ENCODE measurements at regions not wholly inside any gene's neighbourhood (a gene's known extent, or its start where the extent isn't known, plus 50 kb on each side); places are given as distances from the start of the nearest gene placed in this dataset.

DNA sequence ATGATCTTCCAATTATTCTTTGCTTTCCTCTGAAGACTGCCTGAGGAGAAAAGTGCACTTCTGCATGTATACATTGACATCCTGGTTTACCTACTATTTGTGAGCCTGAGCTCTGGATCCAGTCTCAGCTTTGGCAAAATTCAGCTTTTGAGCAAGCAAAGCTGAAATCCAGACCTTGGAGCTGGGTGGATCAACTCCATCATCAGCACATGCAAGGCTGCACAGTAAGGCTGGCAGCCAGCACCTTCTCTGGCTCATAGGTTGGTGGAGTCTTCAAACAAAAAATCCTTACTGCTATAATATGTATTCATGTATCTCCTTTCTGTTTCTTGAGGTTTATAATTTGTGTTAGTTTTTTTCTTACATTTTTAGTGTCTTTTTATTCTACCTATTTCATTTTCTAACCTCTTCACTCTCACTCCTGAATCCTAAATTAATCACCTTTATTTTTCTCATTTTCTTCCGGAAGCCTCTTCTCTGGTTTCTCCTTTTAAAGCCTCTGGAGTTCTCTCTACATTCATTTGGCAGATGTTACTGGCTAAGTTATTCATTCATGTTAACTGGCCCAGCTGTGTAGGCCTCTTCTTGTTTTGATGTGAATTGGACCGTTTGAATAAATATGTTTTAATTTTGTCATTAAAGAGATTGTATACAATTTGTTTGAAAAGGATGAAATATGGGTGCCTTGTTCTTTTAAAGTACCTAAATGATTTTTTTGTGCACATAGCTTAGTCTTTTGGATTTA is 224.8 kb downstream of the DACT1 start:
- DNase-seq, result no peak

DNA sequence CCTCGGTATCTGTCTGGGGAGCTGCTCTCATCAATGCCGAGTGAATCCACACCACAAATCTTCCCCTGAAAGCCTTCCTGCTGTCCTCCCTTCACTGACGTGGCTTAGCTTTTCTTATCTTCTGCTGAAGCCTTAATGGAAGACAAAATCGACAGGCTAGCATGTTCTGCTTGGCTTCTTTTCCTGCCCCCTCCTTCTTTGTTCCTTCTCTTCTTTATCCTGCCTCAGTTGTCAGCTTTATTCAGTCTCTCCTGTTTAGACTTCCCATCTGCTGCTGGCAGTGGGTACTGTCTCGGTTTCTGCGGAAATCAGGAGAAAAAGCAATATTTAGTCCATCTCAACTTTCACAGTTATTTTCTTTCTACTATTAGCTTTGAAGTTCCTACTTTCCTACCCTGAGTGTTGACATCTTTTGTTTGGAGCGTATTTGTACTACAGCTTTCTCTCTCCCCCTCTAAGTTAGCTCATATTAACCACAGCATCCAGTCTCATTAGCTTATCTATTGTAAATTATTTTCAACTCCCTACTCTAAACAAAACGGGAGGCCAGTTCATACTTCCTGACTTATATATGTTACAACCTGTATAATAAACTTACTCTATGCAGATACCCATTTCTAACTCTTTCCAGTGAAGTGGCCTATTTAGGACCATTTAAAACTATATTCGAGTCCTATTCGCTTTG is 226.0 kb downstream of the DACT1 start:
- no peak for DNase-seq

DNA sequence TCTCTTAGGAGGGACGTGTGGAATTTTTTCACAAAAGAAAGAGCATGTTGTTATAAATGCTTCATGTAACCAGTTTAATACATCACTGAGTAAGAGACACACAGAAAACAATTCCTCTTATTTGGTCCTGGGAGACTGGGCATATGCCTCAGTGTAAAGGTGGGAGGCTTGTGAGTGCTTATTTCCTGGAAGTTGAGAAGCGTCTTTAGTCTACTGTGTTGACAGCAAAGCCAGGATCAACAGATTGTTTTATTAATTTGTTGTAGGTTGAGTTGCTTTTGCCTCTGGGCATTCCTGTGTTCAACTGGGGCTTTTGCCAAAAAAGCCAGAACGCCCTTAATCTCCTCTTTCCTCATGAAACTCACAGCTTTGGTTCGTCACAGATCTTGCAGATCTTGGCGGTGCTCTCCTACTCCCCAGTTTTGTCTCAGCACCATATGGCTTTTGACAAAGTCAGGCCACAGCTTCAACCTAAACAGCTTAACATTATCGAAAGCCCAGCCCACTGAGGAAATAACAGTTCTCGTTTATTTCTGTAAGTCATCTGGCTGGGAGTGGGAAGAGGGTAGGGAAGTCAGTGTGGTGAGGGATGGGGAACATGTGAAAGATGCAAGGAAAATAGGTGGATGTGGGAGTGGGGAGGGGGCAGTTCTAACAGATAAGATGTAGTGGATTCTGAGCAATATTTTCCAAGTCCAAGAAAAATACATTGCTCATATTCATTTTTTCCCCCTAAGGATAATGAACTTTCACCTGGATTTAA is 227.2 kb downstream of the DACT1 start:
- no peak for DNase-seq

DNA sequence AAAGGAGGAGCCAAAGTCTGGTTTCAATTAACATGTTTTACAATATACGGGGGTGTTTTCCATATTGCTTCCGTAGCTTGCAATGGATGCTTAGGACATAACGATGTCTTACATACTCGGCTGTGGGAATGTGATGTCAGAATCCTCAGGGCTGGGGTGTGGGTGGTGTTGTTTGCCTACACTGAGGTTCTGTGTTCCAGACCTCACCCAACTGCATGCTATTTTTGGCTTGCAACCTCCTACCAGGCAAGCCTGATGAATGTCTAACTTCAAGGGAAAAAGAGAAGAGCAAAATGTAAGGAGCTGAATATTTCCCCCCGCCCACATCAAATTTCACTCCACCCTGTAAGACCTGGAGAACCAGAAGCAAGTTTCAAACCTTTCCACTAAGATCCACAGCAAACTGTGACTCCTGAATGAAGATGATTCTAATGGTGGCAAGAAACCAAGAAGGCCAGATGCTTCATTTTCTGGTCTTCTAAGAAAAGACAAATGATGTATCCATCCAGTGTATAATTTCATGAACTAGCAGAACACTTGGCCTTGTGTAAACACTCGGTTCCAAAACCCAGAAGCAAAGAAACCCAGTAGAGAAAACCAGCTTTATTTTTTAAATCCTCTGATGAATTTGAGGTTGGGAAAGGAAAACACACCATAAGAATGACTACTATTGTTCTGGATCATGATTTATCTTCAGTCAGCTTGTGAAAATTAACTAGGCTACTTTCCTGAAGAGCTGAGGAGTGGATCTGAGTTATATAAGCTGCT is 227.9 kb downstream of the DACT1 start:
- no peak for DNase-seq

DNA sequence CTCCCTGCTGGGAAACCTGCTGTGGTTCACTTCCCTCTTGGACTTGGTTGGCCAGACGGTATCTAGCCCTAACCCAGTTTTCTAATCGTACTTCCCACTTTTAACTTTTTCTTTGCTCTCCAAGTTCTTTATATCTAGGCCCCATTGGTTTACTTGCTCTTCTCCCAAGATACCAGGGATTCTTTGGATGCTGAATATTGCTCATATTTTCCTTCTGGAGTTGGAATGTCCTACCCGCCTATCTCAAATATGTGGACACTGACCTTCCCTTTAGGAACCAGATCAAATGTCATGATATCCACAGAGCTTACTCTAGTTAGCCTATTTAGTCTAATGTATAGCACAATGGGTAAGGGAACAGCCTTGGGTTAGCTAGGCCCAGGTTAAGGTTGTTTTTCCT is 228.6 kb downstream of the DACT1 start:
- DNase-seq, result no peak

DNA sequence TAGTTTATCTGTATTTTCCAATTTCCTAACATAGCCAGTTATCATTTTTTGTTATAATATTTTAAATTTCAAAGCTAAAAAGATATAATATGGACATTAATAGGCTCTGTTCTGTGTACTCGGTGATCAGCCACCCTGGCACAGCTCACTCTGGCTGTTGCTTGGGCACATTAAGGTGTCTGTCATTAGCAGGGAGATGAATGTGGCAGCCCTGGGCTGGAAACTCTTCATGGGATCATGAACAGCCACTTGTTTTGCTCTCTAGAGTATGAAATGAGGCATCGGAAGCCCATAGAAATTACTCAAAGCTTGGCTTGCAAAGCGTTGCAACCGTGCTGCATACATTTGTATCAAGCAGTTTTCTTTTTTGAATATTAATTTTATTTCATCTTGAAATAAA is 233.2 kb downstream of the DACT1 start:
- DNase-seq, result no peak

DNA sequence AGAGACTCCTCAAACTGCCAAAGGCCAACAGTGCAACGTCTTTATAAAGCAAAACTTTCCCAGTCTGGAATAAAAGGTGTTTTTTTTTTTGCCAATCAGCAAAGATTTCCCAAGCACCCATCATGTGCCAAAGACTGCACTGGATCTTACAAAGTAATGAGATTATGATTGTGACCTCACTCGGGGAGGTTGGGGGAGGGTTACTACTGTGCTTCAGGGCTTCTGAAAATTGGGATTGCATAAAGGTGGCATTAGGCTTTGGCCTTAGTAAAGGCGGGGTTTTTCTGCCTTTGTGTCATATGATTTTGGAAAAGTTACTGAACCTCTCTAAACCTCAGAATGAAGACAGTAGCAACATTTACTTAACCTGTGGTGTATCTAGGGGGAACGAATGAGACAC is 233.8 kb downstream of the DACT1 start:
- DNase-seq, result no peak

DNA sequence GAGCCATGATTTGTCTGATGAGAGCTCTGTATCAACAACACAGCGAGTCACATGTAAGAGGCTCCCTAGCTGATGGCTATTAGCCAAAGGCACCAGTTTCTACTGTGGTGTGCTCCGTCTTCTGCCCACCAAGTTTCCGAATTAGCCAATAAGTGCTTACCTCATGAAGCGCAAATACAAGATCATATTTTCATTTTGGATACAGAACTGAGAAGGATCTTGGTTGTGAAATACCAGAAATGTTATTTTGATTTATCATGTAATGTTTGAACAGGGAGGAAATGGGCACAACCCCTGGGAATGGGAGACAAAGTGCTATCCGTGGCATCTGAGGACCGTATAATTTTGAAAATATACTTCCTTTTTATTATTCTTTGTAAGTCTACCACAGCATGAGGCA is 234.3 kb downstream of the DACT1 start:
- DNase-seq, result no peak

DNA sequence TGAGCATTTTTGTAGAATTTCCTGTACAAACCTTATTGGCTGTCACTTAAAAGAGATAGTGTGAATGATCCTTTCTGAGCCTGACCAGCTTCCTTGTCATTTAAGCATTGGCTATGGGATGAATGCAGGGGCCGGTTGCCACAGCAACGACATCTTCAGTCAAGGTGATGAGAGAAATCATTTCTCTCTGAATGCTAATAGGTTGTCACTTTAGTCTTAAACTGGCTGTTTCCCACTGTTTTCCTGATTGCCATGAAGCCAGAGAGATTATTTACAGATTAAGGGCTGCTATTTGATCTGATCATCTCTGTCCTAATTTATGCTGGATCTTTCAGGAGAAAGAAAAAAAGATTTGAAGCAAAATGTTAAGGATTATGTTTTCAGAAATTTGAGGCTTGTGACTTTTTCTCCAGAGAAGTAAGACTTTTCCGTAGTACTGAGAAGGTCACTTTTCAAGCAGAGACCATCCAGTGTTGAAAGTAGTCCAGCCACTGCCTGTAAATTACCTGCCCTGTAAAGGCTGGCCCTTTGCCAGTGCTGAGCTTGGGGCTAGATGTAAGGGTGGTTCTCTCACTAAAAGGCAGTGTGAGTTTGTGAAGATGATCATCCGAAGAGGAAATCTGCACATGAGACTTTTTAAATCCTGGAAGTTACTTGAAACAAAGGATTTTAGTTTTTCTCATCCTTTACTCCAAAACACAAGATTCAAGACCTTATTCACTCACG is 235.6 kb downstream of the DACT1 start:
- DNase-seq, result peak; percentile 41

DNA sequence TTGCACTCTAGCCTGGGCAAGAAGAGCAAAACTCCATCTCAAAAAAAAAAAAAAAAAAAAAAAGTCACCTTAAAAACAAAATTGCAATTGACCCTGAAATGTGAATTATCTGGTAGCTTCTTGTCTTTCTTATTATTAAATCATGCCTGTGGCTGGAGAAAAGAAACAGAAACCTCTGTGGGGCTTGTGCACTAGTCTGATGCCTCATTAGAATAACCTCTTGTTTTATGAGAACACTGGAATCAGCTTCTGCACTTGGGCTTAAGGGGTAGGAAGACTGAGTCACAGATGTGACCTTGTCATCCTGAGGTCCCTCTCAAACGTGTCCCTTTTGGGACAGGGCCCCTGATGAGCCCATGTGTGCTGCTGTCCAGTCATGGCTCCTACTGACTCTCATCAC is 237.9 kb downstream of the DACT1 start:
- no peak for DNase-seq

DNA sequence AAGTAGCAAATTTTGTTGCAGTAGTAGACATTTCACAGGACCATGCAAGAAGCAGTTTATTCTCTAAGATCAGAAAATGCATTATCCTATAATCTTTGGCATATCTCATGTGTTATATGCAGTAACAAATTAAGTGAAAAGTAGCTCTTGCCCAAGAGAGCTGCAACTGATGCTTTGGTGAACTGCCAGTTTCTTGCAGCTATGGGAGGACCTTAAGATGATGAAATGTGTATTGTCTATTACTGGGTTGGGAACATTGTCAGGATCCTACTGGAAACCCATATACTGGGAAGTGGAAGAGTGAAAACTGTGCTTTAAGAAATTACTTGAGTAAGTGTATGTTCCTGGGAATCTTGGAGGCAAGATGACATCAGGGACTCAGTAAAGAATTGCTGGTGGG is 238.8 kb downstream of the DACT1 start:
- no peak for DNase-seq

DNA sequence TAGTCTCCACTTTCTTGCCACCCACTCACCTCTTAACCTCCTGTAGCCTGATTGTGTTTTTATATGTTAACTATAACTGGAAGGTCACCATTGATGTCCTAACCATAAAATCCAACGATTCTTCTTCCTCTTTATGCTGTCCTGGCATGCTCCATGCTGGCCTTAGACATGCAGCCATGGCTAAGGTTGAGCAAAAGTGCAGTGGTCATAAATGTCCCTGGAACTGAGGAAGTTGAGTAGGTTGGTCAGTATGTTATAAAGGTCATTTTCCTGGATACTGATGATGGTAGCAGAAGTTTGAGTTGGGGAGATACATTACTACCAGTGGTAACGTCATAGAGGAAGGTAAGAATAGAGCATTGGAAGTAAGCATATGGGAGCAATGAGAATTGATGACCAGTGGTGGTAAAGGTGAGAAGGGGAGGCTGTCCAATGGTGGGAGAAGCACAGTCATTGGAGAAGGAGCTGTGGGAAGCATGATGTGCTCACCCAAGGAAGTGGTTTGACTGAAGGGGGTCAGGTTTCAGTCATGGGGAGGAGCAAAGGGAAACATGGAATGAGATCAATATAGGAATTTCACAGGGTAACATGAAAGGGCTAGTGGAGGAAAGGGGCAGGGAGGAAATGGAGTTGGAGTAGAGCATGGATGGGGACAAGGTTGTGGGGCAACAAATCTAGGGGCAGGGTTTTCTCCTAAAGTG is 240.8 kb downstream of the DACT1 start:
- DNase-seq, result no peak

DNA sequence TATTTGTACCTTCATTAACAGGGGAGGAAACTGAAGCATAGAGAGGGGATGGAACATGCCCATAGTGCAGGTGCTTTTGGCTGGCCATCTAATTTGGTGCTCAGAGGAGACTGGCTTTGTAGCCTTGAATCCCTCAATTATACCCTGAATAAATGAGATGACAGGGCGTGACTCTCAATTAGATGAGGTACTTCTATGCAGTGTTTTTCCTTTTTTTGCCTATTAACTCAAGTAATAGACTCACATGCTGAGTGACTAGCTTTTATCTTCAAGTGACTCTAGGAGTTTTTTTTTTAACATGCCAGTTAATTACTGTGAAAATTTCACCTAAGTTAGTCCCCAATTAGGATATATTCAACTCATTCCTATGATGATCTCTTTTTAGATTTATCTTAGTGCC is 243.7 kb downstream of the DACT1 start:
- DNase-seq, result no peak

DNA sequence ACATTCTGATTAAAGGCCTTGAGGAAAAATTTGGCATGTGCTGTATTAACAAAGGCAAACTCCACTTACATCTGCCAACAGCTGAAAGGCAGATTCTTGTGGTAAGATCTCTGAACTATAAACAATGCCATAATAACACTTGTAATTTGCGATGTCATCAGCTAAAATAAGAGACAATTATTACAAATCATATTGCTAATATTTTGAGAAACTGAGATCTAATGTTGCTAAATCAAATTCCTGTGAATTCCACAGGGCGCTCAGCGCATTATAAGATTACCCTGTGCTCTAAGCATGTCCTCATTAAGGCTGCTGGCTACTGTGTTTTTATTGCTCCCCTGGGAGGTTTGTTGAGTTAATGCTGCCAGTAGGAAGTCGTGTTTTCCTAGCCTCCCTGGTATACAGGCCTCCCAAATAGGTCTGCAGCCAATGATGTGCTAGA is 244.8 kb downstream of the DACT1 start:
- DNase-seq, result no peak

DNA sequence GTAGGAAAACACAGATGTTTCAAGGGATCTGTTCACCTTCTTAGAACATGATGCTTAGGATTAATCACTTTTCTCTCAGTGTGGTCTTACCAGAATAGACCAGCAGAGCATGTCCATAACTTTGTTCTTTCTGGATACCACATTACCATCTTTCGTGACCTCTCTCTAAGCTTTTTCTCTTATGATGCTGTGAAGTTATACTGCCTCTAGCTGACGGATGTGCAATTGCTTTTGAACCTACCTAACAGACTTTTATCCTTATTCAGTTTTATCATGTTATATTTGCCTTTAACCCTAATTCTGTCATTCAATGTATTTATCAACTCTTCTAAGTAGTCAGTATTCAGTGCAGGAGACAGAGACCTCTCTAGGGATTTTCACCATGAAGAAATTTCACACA is 246.7 kb downstream of the DACT1 start:
- no peak for DNase-seq

DNA sequence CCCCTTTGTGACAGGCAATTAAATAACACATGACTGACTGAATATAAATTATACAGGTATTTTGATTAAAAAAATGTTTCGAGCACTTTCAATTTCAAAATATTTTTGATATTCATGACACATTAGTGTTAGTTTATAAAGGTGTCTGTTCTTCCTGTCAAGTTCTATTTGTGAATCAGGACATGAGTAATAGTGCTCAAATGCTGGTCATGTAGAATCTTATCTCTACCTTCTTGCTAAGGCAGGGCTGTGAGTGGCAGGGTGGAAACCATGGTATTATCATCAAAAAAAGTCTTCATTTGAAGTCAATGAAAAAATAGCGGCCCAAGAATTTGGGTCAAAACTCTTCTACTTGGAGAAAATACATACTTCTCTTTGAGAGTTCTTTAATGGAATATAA is 250.2 kb downstream of the DACT1 start:
- no peak for DNase-seq

DNA sequence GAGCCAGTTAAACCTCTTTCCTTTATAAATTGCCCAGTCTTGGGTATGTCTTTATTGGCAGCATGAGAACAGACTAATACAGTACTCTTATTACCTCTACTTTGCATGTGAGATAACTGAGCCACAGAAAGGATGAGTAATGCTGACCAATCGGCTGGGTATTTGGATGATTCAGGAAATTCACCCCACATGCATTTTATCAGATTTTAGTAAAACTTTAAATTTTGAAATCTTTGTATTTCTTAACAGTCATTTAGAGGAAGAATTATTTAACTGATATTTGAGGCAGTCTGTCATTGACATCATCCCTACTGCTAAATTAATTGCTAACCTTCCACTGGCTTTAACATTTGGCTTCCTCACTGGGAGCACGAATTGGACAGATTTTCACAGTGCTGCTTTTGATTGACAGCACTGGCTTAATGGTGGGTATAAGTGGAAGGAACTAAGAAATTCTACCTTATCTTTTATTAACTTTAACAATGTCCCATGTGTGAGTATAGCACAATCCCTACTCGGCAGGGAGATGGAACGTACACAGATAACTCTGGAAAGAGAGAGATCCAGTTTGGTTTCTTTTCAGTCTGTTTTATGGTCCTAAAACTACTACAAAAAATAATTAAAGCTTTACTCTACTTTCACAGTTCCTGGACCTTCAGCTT is 261.0 kb downstream of the DACT1 start:
- no peak for DNase-seq

DNA sequence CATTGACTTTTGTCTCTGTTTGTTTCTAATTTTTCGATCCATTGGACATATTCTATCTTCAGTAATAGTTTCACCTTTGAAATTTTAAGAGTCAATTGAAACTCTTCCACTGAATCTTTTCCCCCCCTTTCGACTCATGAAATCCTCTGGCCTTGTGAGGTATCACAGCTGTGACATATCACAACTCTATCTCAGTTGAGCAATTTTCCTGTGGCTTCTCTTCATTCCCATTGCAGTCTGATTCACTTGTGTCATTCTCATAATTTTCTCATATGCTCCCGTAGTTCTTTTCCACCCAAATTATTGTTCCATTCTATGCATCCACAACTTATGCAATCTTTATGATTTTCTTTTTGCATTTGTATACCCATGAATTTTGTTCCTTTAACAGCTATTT is 261.6 kb downstream of the DACT1 start:
- DNase-seq, result no peak

DNA sequence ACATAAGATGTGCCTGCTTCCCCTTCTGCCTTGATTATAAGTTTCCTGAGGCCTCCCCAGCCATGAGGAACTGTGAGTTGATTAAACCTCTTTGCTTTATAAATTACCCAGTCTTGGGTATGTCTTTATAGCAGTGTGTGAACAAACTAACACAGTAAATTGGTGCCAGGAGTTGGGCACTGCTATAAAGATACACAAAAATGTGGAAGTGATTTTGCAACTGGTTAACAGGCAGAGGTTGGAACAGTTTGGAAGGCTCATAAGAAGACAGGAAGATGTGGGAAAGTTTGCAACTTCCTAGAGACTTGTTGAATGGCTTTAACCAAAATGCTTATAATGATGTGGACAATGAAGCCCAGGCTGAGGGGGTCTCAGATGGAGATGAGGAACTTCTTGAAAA is 264.1 kb downstream of the DACT1 start:
- no peak for DNase-seq

DNA sequence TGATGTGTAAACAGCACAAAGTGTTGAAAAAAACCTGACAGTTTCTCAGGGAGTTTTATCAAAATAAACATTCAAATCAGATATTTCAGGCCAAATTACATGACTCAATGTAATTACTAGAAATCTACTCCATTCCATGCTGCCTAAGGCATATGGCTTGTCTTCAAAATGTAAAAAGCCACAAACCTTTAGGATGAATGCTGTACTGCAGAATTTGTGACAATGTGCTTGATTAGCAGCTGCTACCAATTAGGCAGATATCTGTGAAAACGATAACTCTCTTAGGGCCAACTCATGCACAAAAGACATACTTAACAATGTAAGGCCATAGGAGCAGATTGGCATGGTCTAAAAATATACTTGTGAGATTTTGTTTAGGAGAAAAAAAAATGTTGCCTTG is 267.0 kb downstream of the DACT1 start:
- DNase-seq, result no peak

DNA sequence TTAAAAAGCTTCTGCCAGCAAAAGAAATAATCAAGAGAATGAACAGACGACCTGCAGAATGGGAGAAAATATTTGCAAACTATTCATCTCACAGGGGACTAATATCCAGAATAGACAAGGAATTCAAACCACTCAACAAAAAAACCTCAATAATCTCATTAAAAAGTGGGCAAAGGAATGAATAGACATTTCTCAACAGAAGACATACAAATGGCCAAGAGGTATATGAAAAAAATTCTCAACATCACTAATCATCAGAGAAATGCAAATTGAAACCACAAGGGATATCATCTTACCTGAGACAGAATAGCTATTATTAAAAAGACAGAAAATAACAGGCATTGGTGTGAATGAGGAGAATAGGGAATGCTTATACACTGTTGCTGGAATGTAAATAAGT is 270.0 kb downstream of the DACT1 start:
- DNase-seq, result no peak
